Testis (tissue), 2 donors: ENCODE measurements at regions not wholly inside any gene's neighbourhood (a gene's known extent, or its start where the extent isn't known, plus 50 kb on each side); places are given as distances from the start of the nearest gene placed in this dataset.

Source experiments
- DNase-seq: peaks from one replicate; pipeline ENCODE4 v3.0.0-alpha.2; 2019
- H3K27ac ChIP-seq, 2 donors: fragments of 200-600 bp; sonication (generic); one replicate each; pipeline ENCODE4 v1.5.1; 2019
- H3K27me3 ChIP-seq: fragments of 200-600 bp; sonication (generic); one replicate; pipeline ENCODE4 v1.5.1; 2019
- H3K36me3 ChIP-seq: fragments of 200-600 bp; sonication (generic); one replicate; pipeline ENCODE4 v1.5.1; 2017; ENCODE audit warnings: low read depth; ENCODE audit errors: missing control alignments
- H3K4me1 ChIP-seq: fragments of 200-600 bp; sonication (generic); one replicate; pipeline ENCODE4 v1.5.1; 2019
- H3K4me3 ChIP-seq, 2 donors: fragments of 200-600 bp; sonication (generic); one replicate each; pipeline ENCODE4 v1.5.1; 2017 to 2019
- H3K9me3 ChIP-seq: fragments of 200-600 bp; sonication (generic); one replicate; pipeline ENCODE4 v1.5.1; 2017
- POLR2A ChIP-seq: fragments of 450-650 bp; IDR thresholded peaks from one replicate; pipeline ENCODE4 v1.6.1; 2017; ENCODE audit warnings: antibody characterized with exemption, mild to moderate bottlenecking, moderate library complexity
- WGBS, 2 donors: methylation state at CpG; one replicate each; pipeline ENCODE4 v1.1.5; 2018; 5-methylcytosine and 5-hydroxymethylcytosine counted together
- intact Hi-C: fragments of 100-400 bp; cut with DNase I; formaldehyde crosslinking; loops from one replicate; pipeline ENCODE4 v1.15.1; 2023; ENCODE audit warnings: low total_unique reads
- TF ChIP-seq, protein P1 (sequence below), 3 experiments: fragments of 450-650 bp in 2 of 3; fragments of 200-600 bp in 1 of 3; sonication (generic) in 1 of 3; IDR thresholded peaks; one replicate each; pipeline ENCODE4 v1.5.1; 2016 to 2019; ENCODE audit warnings: antibody characterized with exemption in 3 of 3, mild to moderate bottlenecking in 2 of 3, moderate library complexity in 1 of 3

DNA sequence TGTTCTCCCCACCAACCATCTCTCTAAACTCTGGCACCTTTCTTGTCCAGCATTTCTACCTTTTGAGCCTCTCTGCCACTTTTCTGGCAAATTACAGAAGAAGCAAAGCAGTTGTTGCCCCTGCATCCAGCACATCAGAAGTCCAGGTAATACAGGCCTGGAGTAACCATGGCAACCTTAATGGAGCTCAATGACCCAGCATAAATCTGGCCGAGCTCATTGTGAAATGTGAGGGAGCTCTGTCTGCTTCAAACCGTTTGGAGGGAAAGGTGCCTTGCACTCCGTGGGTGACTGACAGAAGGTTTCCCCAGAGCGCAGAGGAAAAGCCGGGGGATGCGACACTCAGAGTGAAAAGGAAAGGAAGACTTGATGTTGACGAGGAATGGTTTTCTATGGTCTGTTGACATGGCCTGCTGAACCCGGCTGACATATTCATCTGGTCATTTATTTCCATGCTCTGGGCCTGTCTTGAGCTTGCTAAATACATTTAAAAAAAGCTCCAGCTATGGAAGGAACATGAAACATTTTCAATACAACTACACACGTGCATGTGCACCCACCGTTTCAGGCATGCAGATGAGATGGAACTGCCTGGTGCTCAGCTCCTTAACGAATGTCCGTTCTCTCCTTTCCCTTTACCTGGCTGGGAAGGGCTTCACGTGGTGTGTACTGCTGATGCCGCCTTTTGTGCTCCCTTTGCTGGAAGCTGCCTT, 74.9 kb downstream of the ADRA2A start:
- WGBS, 2 donors: 65 to 70% methylated on average over 14 of the region's 14 CpGs
- TF ChIP-seq, protein P1, sequence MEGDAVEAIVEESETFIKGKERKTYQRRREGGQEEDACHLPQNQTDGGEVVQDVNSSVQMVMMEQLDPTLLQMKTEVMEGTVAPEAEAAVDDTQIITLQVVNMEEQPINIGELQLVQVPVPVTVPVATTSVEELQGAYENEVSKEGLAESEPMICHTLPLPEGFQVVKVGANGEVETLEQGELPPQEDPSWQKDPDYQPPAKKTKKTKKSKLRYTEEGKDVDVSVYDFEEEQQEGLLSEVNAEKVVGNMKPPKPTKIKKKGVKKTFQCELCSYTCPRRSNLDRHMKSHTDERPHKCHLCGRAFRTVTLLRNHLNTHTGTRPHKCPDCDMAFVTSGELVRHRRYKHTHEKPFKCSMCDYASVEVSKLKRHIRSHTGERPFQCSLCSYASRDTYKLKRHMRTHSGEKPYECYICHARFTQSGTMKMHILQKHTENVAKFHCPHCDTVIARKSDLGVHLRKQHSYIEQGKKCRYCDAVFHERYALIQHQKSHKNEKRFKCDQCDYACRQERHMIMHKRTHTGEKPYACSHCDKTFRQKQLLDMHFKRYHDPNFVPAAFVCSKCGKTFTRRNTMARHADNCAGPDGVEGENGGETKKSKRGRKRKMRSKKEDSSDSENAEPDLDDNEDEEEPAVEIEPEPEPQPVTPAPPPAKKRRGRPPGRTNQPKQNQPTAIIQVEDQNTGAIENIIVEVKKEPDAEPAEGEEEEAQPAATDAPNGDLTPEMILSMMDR (IDR thresholded peaks at IDR 0.05): no peak
- no peak for TF ChIP-seq POLR2A
- Histone ChIP-seq H3K9me3 (no peaks in the 10 kb centered on the region), H3K27ac (no peak overlapping the region), H3K36me3 (no peaks in the 10 kb centered on the region), H3K4me3 (no peak overlapping the region), H3K4me1 (no peaks in the 10 kb centered on the region), H3K27me3 (no peaks in the 10 kb centered on the region)
- intact Hi-C loops: no loop called here
- no peak for DNase-seq

DNA sequence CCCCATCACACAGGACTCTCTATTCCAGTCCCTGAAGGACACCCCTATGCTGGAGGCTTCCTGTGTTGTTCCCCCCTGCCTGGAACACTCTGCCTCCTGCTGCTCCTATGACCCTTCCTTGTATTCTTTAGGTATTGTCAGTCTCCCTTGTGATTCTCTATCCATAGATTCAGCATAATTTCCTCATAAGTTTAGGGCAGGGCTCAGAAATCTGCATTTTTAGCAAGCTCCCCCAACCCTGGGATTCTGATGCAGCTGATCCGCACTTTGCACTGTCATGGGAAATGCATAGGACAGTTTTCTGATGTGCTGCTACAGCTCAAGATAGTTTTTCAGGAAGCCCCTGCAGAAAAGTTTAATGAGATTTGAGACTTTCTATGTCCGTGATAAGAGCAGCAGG, 79.9 kb downstream of the ADRA2A start:
- Histone ChIP-seq H3K4me1 (no peaks in the 10 kb centered on the region), H3K27me3 (no peaks in the 10 kb centered on the region), H3K36me3 (no peaks in the 10 kb centered on the region), H3K9me3 (no peaks in the 10 kb centered on the region), H3K27ac (no peak overlapping the region), H3K4me3 (no peak overlapping the region)
- intact Hi-C loops: no loop called here
- no peak for DNase-seq
- 83 to 91% methylated on average over 2 of the region's 2 CpGs for WGBS, 2 donors
- TF ChIP-seq, protein P1 (IDR thresholded peaks at IDR 0.05): no peak
- TF ChIP-seq POLR2A: no peak

DNA sequence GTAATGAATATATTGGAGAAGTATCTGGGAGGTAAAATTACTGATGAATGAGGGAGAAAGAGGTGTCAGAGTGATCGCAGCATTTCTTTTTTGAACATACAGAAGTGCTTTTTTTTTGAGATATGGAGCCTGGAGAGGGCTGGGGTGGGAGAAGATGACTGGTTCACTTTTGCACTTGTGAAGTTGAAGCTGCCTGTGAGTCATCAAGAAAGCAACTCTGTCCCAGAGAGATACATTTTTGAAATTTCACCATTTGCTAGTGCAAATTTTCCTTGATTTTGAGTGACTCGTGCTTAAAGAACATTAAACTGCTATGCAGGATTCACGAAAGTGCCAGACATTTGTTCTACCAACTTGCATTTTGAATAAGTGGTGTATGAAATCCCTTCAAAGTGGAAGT, 81.8 kb downstream of the ADRA2A start:
- Histone ChIP-seq H3K27me3 (no peaks in the 10 kb centered on the region), H3K36me3 (no peaks in the 10 kb centered on the region), H3K4me1 (no peaks in the 10 kb centered on the region), H3K9me3 (no peaks in the 10 kb centered on the region), H3K27ac (no peak overlapping the region), H3K4me3 (no peak overlapping the region)
- TF ChIP-seq, protein P1 (IDR thresholded peaks at IDR 0.05): no peak
- TF ChIP-seq POLR2A: no peak
- 90 to 98% methylated on average over 3 of the region's 3 CpGs for WGBS, 2 donors
- DNase-seq: no peak
- intact Hi-C loops: no loop called here

DNA sequence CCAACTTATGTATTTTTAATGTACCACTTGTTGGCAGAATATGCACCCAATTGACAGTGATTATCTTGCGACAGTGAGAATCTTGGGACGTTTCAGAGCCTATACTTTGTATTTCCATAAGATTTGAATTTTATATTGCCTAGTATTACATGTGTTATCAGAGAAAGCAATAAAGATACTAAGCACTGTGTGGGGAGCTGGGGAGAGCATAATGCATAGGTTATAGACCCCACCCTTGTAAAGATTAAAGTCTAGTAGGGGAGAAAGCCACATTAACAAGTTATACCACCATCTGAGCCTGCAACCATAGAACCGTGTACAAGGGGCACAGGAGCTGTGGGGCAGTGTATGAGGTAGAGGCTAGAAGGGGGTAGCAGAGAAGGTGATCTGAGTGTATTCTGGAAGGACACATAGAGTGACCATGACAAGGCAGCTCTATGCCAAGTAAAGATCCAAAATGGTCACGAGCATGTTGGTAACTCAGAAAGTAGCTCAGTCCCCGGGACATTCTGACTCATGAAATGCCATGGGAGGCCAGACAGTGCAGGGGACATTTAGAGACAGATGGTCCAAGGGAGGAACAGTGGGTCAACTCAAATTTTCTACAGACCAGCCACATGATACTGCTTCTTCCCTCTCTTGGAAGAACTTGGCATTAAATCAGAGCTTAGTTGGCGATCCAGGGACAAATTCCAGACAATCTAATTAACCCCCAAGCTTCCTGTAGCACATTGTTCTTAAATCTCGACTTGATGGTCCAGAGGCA, 84.5 kb downstream of the ADRA2A start:
- no peaks in the 10 kb centered on the region for H3K27me3 ChIP-seq
- H3K4me1 ChIP-seq: no peaks in the 10 kb centered on the region
- H3K9me3 ChIP-seq: no peaks in the 10 kb centered on the region
- WGBS, 2 donors: 62 to 72% methylated on average over 7 of the region's 7 CpGs
- intact Hi-C loops: no loop called here
- TF ChIP-seq, protein P1 (IDR thresholded peaks at IDR 0.05): no peak
- no peak for TF ChIP-seq POLR2A
- H3K4me3 ChIP-seq: no peak overlapping the region
- H3K36me3 ChIP-seq: no peaks in the 10 kb centered on the region
- H3K27ac ChIP-seq: no peak overlapping the region
- DNase-seq: no peak
